ENCODE measurements at regions not wholly inside any gene's neighbourhood (a gene's known extent, or its start where the extent isn't known, plus 50 kb on each side); places are given as distances from the start of the nearest gene placed in this dataset.

GRCh38 chr4:137468836-137469235 lies 63.5 kb downstream of the PCDH18 start:
- H3K9me3 ChIP-seq = no peaks in the 10 kb centered on the region
- peaks cover 7% of the 10 kb centered on the region for H3K4me1 ChIP-seq
- no peak for DNase-seq
- TF ChIP-seq CTCF (IDR thresholded peaks at IDR 0.05; ENCODE audit: low read depth, low read length) = no peak
- H3K4me3 ChIP-seq (ENCODE audit: low read depth, low read length) = no peak overlapping the region
- H3K36me3 ChIP-seq = no peaks in the 10 kb centered on the region
- no peaks in the 10 kb centered on the region for H3K27me3 ChIP-seq

DNA sequence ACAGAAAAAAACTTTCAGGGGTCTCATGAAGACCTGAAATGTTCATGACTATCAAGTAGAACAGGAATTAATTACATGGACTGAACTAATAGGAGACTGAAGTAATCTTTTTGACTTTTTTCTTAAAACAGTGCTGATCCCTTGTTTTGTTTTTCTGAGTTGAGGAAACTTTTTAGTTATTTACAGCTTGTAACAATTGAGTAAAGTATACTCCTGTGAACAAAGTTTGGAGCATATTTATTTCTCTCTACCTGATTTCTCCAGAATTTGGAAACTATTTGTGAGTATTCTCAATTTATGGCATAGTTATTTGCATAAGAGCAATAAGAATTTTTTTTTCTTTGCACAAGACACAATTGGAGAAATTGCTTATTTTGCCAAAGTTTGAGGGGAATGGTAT lies 64.8 kb downstream of the PCDH18 start:
- no peak for TF ChIP-seq CTCF (IDR thresholded peaks at IDR 0.05; ENCODE audit: low read depth, low read length)

GRCh38 chr4:137463377-137464003 lies 68.8 kb downstream of the PCDH18 start:
- no peak for TF ChIP-seq CTCF (IDR thresholded peaks at IDR 0.05; ENCODE audit: low read depth, low read length)
- H3K9me3 ChIP-seq = no peaks in the 10 kb centered on the region
- no peak overlapping the region for H3K4me3 ChIP-seq (ENCODE audit: low read depth, low read length)

More for the DNA sequence above, 64.8 kb downstream of the PCDH18 start:
- DNase-seq = no peak
- no peaks in the 10 kb centered on the region for H3K36me3 ChIP-seq
- no peak overlapping the region for H3K4me3 ChIP-seq (ENCODE audit: low read depth, low read length)
- no peaks in the 10 kb centered on the region for H3K27me3 ChIP-seq
- no peaks in the 10 kb centered on the region for H3K9me3 ChIP-seq
- H3K4me1 ChIP-seq = peaks cover 4% of the 10 kb centered on the region

DNA sequence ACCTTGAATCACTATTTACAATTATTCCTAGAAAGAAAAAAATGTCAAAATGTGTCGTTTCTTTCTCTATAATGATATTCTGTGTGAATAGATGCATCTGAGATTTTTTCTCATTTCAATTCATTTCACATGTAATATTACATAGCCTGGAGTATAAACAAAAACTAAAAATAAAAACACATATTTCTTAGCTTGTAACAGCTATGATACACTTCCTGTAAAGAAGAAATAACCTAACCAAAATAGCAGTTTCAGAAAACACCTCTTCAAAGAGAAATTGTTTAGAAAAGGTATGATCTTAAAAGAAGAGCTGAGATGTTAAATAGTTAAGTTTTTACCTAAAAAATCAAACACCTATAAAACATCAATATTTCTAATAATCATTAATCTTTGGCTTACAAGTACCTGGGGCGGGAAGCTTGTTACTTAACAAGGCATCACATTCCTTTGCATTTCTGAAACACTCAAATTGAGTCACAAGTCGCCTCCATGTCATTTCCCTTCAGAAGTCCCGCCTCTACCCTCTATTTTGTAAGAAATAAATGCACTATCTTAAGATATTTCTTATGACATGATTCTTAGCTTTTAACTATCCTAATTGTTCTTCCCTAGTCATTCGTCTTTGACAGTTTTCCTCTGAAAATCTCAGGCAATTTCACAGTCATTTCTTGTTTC lies 76.5 kb downstream of the PCDH18 start:
- Histone ChIP-seq H3K9me3 (no peaks in the 10 kb centered on the region), H3K4me3 (ENCODE audit: low read depth, low read length) (no peak overlapping the region), H3K4me1 (no peaks in the 10 kb centered on the region), H3K27me3 (no peaks in the 10 kb centered on the region), H3K36me3 (no peaks in the 10 kb centered on the region)
- no peak for TF ChIP-seq CTCF (IDR thresholded peaks at IDR 0.05; ENCODE audit: low read depth, low read length)
- no peak for DNase-seq

More at GRCh38 chr4:137463377-137464003, 68.8 kb downstream of the PCDH18 start:
- no peaks in the 10 kb centered on the region for H3K27me3 ChIP-seq
- peak; percentile 42 for DNase-seq
- H3K4me1 ChIP-seq = peaks cover 4% of the 10 kb centered on the region
- no peaks in the 10 kb centered on the region for H3K36me3 ChIP-seq

DNA sequence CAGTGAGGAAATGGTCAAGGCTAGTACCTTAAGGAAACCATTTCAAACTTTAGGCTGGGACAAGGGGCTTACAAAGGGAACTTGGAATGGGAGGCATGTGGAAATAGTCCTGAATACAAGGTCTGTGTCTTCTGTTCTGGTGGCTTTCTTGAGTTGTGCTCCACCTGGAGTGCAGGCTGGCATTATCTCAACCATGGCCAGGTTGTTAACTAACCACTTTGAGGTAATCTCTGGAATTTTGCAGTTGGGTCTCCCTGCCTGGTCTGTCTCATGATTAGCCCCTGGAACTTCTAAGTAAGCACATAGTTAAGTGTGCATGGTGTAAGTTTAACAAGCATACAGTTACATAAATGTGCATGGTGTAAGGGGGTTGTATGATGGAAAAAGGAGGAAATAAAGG lies 77.5 kb downstream of the PCDH18 start:
- TF ChIP-seq CTCF (IDR thresholded peaks at IDR 0.05; ENCODE audit: low read depth, low read length) = no peak
- no peak for DNase-seq
- Histone ChIP-seq H3K27me3 (no peaks in the 10 kb centered on the region), H3K4me3 (ENCODE audit: low read depth, low read length) (no peak overlapping the region), H3K9me3 (no peaks in the 10 kb centered on the region), H3K4me1 (no peaks in the 10 kb centered on the region), H3K36me3 (no peaks in the 10 kb centered on the region)

GRCh38 chr4:137452799-137453198 lies 79.5 kb downstream of the PCDH18 start:
- H3K4me1 ChIP-seq = no peaks in the 10 kb centered on the region
- no peaks in the 10 kb centered on the region for H3K27me3 ChIP-seq
- H3K9me3 ChIP-seq = no peaks in the 10 kb centered on the region
- no peak overlapping the region for H3K4me3 ChIP-seq (ENCODE audit: low read depth, low read length)
- no peak for DNase-seq
- H3K36me3 ChIP-seq = no peaks in the 10 kb centered on the region
- TF ChIP-seq CTCF (IDR thresholded peaks at IDR 0.05; ENCODE audit: low read depth, low read length) = no peak

Measured in BE2C (cell line).